ENCODE measurements at regions not wholly inside any gene's neighbourhood (a gene's known extent, or its start where the extent isn't known, plus 50 kb on each side); places are given as distances from the start of the nearest gene placed in this dataset.

DNA sequence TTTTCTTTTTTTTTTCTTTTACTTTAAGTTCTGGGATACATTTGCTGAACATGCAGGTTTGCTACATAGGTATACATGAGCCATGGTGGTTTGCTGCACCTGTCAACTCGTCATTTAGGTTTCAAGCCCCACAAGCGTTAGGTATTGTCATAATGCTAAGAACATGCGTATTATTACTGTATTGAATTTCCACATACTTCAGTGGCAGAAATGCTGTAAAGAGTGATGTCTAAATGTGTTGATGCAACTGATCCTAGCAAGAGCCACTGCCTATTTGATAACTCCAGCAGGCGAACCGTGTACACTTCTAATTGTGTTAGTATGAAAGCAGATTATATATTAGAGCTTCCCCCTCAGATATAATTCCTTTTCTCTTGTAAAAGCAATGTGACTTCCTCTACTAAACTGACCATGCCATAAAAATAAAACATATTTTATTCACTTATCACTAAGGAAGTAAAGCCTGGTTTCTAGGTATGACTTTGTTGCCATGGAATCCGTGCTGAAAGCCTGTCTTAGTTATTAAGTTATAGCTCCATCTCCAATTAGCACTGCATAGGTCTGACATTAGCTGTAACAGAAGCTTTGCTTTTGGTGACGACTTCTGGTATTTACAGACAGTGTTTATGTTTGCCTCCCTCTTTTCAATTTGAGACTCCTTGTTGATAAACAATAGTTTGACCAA lies 280.0 kb downstream of the GALR1 start:
- Histone ChIP-seq H3K4me3 (ENCODE audit: low read length) (no peak overlapping the region), H3K36me3 (ENCODE audit: insufficient read depth, low read depth, low read length) (no peaks in the 10 kb centered on the region), H3K9ac (ENCODE audit: low read depth, low read length) (no peak overlapping the region), H3K27ac (ENCODE audit: low read length) (no peak overlapping the region), H3K27me3 (ENCODE audit: insufficient read depth, low read length) (no peaks in the 10 kb centered on the region), H3K9me3 (ENCODE audit: insufficient read depth, low read depth, low read length) (no peaks in the 10 kb centered on the region), H3K4me1 (ENCODE audit: insufficient read depth, low read length) (no peaks in the 10 kb centered on the region)

DNA sequence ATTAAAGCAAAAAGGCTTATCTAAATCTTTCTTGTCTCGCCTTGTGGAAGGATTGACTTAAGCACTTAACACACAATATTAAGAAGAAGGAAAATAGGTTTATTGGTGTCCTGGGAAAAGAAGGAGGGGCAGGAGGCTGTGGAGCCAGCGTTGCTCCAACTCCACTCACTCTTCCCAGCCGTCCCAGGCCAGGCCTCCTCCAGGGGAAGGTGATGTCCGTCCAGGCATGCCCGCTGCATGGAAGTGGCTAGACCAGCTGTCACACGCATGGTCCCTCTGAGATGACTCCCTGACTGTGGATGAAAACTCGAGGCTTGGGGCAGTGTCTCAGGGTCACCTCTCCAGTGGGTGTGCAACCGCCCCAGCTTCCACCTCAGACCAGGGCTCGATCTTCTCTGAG lies 281.1 kb downstream of the GALR1 start:
- Histone ChIP-seq H3K9me3 (ENCODE audit: insufficient read depth, low read depth, low read length) (no peaks in the 10 kb centered on the region), H3K4me1 (ENCODE audit: insufficient read depth, low read length) (no peaks in the 10 kb centered on the region), H3K36me3 (ENCODE audit: insufficient read depth, low read depth, low read length) (no peaks in the 10 kb centered on the region), H3K4me3 (ENCODE audit: low read length) (no peak overlapping the region), H3K9ac (ENCODE audit: low read depth, low read length) (no peak overlapping the region), H3K27me3 (ENCODE audit: insufficient read depth, low read length) (no peaks in the 10 kb centered on the region), H3K27ac (ENCODE audit: low read length) (no peak overlapping the region)

DNA sequence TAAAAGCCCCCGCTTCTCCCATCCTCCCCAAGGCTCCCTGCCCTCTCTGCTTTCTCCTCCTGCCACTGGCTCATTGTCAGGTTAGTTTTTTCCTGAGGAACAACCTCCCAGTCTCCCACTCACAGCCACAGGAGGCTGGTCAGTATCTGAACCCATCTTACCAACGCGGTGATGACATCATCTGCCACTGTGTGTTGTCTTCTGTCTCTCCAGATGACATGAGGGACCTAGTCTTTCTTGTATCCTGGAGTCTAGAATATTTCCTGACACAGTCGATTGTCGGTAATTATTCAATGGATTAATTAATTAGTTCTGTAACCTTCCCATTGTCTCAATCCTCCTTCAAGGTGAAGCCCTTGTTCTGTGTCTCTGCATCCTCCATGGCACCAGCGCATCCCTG lies 290.2 kb downstream of the GALR1 start:
- Histone ChIP-seq H3K27me3 (ENCODE audit: insufficient read depth, low read length) (no peaks in the 10 kb centered on the region), H3K27ac (ENCODE audit: low read length) (no peak overlapping the region), H3K4me1 (ENCODE audit: insufficient read depth, low read length) (no peaks in the 10 kb centered on the region), H3K9me3 (ENCODE audit: insufficient read depth, low read depth, low read length) (no peaks in the 10 kb centered on the region), H3K36me3 (ENCODE audit: insufficient read depth, low read depth, low read length) (no peaks in the 10 kb centered on the region), H3K9ac (ENCODE audit: low read depth, low read length) (no peak overlapping the region), H3K4me3 (ENCODE audit: low read length) (no peak overlapping the region)

DNA sequence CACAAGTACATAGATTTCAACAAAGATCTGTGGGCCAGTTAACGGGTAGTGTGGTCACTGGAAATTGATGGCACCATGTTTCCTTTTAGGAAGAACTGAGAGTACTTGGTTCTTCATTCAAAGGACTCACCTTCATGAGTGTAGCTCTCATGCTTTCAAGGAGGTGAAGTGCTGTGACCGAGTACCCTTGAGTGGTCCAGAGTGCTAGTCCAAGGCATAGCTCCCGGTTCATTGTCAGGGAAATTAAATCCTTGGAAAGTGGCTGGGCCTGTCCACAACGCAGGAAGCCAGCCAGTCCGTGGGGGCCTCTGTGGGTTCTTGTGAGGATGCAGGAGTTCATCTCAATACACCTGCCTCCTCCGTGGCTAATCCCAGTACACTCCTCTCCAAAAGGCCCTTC lies 295.1 kb downstream of the GALR1 start:
- no peak overlapping the region for H3K9ac ChIP-seq (ENCODE audit: low read depth, low read length)
- H3K27ac ChIP-seq (ENCODE audit: low read length), result no peak overlapping the region
- no peaks in the 10 kb centered on the region for H3K36me3 ChIP-seq (ENCODE audit: insufficient read depth, low read depth, low read length)
- H3K27me3 ChIP-seq (ENCODE audit: insufficient read depth, low read length), result no peaks in the 10 kb centered on the region
- no peaks in the 10 kb centered on the region for H3K4me1 ChIP-seq (ENCODE audit: insufficient read depth, low read length)
- no peaks in the 10 kb centered on the region for H3K9me3 ChIP-seq (ENCODE audit: insufficient read depth, low read depth, low read length)
- no peak overlapping the region for H3K4me3 ChIP-seq (ENCODE audit: low read length)

DNA sequence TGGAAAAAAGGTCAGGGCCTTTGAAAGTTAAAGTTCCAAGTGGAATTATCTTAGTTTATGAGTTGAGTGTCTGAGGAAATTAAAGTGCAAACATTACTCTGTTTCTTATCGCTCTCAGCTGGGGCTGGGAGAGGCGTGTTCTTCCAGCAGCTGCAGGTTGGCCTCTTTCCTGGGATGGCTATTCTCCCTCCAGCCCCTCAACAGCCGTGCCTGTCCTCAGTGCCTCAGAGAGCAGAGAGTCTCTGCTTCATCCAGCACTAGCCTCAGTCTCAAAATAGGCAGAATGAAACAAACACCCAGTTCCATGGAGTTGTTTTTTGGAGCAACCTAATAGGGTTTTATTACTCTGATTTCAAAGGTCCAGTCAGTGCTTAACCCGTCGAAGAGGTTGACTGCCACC lies 298.1 kb downstream of the GALR1 start:
- H3K9ac ChIP-seq (ENCODE audit: low read depth, low read length), result no peak overlapping the region
- no peaks in the 10 kb centered on the region for H3K4me1 ChIP-seq (ENCODE audit: insufficient read depth, low read length)
- no peak overlapping the region for H3K4me3 ChIP-seq (ENCODE audit: low read length)
- H3K36me3 ChIP-seq (ENCODE audit: insufficient read depth, low read depth, low read length), result no peaks in the 10 kb centered on the region
- no peaks in the 10 kb centered on the region for H3K9me3 ChIP-seq (ENCODE audit: insufficient read depth, low read depth, low read length)
- H3K27me3 ChIP-seq (ENCODE audit: insufficient read depth, low read length), result no peaks in the 10 kb centered on the region
- no peak overlapping the region for H3K27ac ChIP-seq (ENCODE audit: low read length)

DNA sequence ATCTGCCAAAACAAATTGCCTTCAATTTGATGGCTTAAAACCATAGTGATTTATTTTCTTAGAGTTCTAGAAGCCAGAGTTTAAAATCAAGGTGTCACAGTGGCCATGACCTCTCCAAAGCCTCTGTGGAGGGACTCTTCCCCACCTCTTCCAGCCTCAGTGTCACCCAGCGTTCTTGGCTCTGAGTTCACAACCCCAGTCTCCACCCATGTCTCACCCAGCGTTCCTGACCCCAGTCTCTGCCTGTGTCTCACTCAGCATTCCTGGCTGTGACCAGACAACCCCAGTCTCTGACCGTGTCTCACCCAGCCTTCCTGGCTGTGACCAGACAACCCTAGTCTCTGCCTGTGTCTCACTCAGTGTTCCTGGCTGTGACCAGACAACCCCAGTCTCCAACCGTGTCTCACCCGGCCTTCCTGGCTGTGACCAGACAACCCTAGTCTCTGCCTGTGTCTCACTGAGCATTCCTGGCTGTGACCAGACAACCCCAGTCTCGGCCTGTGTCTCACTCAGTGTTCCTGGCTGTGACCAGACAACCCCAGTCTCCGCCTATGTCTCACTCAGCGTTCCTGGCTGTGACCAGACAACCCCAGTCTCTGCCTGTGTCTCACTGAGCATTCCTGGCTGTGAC lies 299.3 kb downstream of the GALR1 start:
- H3K9me3 ChIP-seq (ENCODE audit: insufficient read depth, low read depth, low read length), result no peaks in the 10 kb centered on the region

DNA sequence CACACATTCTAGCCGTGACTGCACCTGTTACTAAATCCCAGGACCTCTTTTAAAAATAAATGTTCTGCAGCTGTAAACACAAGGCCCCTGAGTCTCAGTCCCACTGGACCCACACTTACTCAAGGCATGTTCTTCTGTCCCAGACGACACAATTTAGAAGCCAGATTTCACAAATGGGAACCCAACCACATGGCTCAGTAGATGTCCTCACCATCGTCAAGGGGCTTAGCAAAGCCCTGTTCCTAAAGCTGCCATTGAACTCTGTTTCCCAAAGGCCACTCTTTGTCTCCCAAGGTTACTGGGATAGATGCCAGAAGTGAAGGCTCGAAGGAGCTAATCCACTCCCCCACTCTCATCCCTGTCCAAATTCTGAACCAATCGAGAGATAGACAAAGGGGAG lies 301.0 kb downstream of the GALR1 start:
- H3K27ac ChIP-seq (ENCODE audit: low read length), result no peak overlapping the region
- no peaks in the 10 kb centered on the region for H3K4me1 ChIP-seq (ENCODE audit: insufficient read depth, low read length)
- no peaks in the 10 kb centered on the region for H3K9me3 ChIP-seq (ENCODE audit: insufficient read depth, low read depth, low read length)
- H3K4me3 ChIP-seq (ENCODE audit: low read length), result no peak overlapping the region
- no peak overlapping the region for H3K9ac ChIP-seq (ENCODE audit: low read depth, low read length)
- H3K27me3 ChIP-seq (ENCODE audit: insufficient read depth, low read length), result no peaks in the 10 kb centered on the region
- H3K36me3 ChIP-seq (ENCODE audit: insufficient read depth, low read depth, low read length), result no peaks in the 10 kb centered on the region

More for the DNA sequence above, 299.3 kb downstream of the GALR1 start:
- Histone ChIP-seq H3K9ac (ENCODE audit: low read depth, low read length) (no peak overlapping the region), H3K4me1 (ENCODE audit: insufficient read depth, low read length) (no peaks in the 10 kb centered on the region), H3K27me3 (ENCODE audit: insufficient read depth, low read length) (no peaks in the 10 kb centered on the region), H3K4me3 (ENCODE audit: low read length) (no peak overlapping the region), H3K36me3 (ENCODE audit: insufficient read depth, low read depth, low read length) (no peaks in the 10 kb centered on the region), H3K27ac (ENCODE audit: low read length) (no peak overlapping the region)

DNA sequence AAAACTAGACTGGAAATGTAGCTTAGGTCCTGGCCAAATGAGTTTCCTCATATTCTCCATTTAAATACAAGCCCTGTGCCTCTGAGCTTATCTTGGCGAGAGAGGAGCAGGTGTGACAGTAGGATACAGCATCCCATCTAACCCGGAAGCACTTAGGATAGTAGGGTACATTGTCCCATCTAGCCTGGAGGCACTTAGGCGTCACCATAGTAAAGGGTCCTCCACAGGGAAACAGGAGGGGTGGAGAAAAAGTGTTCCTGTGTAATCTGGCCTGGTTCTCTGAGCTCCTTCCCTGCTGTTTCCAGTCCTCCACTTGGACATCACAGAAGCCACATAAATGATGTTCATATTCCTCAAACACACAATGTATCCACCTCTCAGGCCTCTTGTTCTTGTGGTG lies 301.4 kb downstream of the GALR1 start:
- H3K4me3 ChIP-seq (ENCODE audit: low read length), result no peak overlapping the region
- no peaks in the 10 kb centered on the region for H3K36me3 ChIP-seq (ENCODE audit: insufficient read depth, low read depth, low read length)
- H3K27ac ChIP-seq (ENCODE audit: low read length), result no peak overlapping the region
- H3K4me1 ChIP-seq (ENCODE audit: insufficient read depth, low read length), result no peaks in the 10 kb centered on the region
- H3K9me3 ChIP-seq (ENCODE audit: insufficient read depth, low read depth, low read length), result no peaks in the 10 kb centered on the region
- H3K9ac ChIP-seq (ENCODE audit: low read depth, low read length), result no peak overlapping the region
- no peaks in the 10 kb centered on the region for H3K27me3 ChIP-seq (ENCODE audit: insufficient read depth, low read length)

DNA sequence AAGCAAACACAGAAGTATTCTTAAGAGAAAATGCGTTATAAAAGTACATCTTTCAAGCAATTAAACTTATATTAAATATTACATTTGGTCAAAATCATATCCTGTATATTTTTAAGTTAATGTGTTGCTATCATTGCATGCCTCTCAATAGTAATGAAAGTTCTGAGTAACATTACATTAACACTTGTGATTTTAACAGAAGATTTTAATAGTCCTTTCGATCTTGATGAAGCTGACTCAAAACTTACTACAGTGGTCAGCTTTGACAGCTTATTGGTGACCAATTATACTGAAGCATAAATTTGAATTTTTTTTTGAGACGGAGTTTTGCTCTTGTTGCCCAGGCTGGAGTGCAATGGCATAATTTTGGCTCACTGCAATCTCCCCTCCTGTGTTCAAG lies 303.3 kb downstream of the GALR1 start:
- H3K27ac ChIP-seq (ENCODE audit: low read length), result no peak overlapping the region
- H3K9ac ChIP-seq (ENCODE audit: low read depth, low read length), result no peak overlapping the region
- H3K9me3 ChIP-seq (ENCODE audit: insufficient read depth, low read depth, low read length), result no peaks in the 10 kb centered on the region
- H3K4me1 ChIP-seq (ENCODE audit: insufficient read depth, low read length), result no peaks in the 10 kb centered on the region
- no peaks in the 10 kb centered on the region for H3K36me3 ChIP-seq (ENCODE audit: insufficient read depth, low read depth, low read length)
- H3K4me3 ChIP-seq (ENCODE audit: low read length), result no peak overlapping the region
- H3K27me3 ChIP-seq (ENCODE audit: insufficient read depth, low read length), result no peaks in the 10 kb centered on the region

DNA sequence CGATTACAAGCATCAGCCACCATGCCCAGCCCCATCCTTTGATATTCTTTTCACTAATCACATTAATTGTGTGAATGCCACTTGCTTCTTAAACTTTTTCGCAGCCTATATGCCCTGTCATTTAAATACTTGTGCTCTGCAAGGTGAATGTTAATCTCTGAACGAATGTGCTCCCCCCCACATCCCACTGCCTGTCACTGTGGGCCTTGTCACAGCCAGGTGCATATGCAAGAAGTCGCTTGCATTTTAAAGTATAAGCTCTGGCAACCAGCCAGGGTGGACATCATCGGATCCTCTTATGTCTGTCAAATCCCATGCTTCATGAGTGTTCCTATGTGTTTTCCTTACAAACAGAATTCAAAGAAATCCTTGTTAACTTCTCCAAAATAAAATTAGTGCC lies 304.4 kb downstream of the GALR1 start:
- no peak overlapping the region for H3K4me3 ChIP-seq (ENCODE audit: low read length)
- no peak overlapping the region for H3K9ac ChIP-seq (ENCODE audit: low read depth, low read length)
- no peak overlapping the region for H3K27ac ChIP-seq (ENCODE audit: low read length)
- no peaks in the 10 kb centered on the region for H3K9me3 ChIP-seq (ENCODE audit: insufficient read depth, low read depth, low read length)
- no peaks in the 10 kb centered on the region for H3K27me3 ChIP-seq (ENCODE audit: insufficient read depth, low read length)
- no peaks in the 10 kb centered on the region for H3K4me1 ChIP-seq (ENCODE audit: insufficient read depth, low read length)
- no peaks in the 10 kb centered on the region for H3K36me3 ChIP-seq (ENCODE audit: insufficient read depth, low read depth, low read length)

DNA sequence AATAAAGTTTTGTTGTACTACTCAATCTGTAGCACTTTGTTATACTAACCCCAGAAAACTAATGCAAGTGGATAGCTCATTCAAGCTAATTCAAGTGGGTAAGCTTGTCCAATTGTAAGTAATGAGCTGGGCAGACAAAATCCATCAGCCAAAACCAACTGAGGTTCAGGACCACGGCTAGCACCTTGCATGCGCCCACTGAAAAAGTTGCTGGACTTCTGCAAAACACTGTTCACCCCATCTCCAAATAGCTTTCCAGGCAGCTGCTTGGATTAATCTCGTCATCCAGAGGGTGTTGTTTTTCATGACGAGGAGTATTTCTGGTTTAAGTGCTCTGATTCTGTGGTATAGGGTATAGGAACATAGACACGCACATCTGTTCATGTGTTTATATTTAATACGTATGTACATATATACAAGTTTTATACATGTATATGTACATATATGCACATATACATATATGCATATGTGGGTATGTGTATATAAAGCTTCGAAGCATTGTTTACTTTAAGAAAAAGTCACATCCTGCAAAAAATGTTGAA lies 307.5 kb downstream of the GALR1 start:
- H3K4me1 ChIP-seq (ENCODE audit: insufficient read depth, low read length), result no peaks in the 10 kb centered on the region
- no peak overlapping the region for H3K4me3 ChIP-seq (ENCODE audit: low read length)
- no peaks in the 10 kb centered on the region for H3K9me3 ChIP-seq (ENCODE audit: insufficient read depth, low read depth, low read length)
- H3K27ac ChIP-seq (ENCODE audit: low read length), result no peak overlapping the region
- no peak overlapping the region for H3K9ac ChIP-seq (ENCODE audit: low read depth, low read length)
- H3K36me3 ChIP-seq (ENCODE audit: insufficient read depth, low read depth, low read length), result no peaks in the 10 kb centered on the region
- H3K27me3 ChIP-seq (ENCODE audit: insufficient read depth, low read length), result no peaks in the 10 kb centered on the region

DNA sequence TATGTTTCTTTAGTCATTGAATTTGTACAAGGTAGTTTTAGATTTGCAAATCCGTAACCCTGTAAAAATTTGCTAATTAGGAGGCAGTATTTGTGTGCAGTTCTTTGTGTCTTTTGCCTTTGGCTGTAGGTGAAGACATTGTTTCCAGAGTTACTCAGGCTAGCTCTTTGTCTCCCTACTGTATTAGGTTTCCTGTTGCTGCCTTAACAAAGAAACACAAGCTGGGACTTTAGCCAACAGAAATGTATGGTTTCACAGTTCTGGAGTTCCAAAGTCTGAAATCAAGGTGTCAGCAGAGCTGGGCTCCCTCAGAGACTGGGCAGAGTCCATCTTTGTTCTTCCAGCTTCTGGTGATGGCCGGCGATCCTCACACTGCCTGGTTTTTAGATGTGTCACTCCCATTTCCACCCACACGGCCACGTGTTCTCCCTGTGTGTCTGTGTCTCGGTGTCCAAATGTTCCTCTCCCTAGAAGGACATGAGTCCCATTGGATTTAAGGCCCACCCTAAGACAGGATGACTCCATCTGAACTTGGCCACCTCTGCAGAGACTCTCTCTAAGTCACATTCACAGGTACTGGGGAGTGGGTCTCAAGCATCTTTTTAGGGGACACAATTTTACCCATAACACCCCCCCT lies 309.7 kb downstream of the GALR1 start:
- Histone ChIP-seq H3K9ac (ENCODE audit: low read depth, low read length) (no peak overlapping the region), H3K27me3 (ENCODE audit: insufficient read depth, low read length) (no peaks in the 10 kb centered on the region), H3K36me3 (ENCODE audit: insufficient read depth, low read depth, low read length) (no peaks in the 10 kb centered on the region), H3K4me1 (ENCODE audit: insufficient read depth, low read length) (no peaks in the 10 kb centered on the region), H3K9me3 (ENCODE audit: insufficient read depth, low read depth, low read length) (no peaks in the 10 kb centered on the region), H3K4me3 (ENCODE audit: low read length) (no peak overlapping the region), H3K27ac (ENCODE audit: low read length) (no peak overlapping the region)
